ENCODE measurements at regions not wholly inside any gene's neighbourhood (a gene's known extent, or its start where the extent isn't known, plus 50 kb on each side); places are given as distances from the start of the nearest gene placed in this dataset.
"Not testable (repeated sequence)": the region's sequence is repeated elsewhere in the genome, so short reads cannot be mapped to it uniquely, and the experiment has no call there.

- no peak for DNase-seq
These were observed 96.0 kb upstream of the VGLL4 start for GRCh38 chr3:11739706-11740105.

GRCh38 chr3:11739123-11739522, 95.4 kb upstream of the VGLL4 start:
- DNase-seq: no peak

- no peak for DNase-seq
These were observed 94.0 kb upstream of the VGLL4 start for GRCh38 chr3:11737742-11738141.

GRCh38 chr3:11736136-11736833, 92.6 kb upstream of the VGLL4 start:
- no peak for DNase-seq

GRCh38 chr3:11735638-11736037, 91.9 kb upstream of the VGLL4 start:
- DNase-seq: no peak

GRCh38 chr3:11735111-11735510, 91.4 kb upstream of the VGLL4 start:
- not testable (repeated sequence) for DNase-seq

- DNase-seq: no peak
These were observed 90.2 kb upstream of the VGLL4 start for GRCh38 chr3:11733914-11734313.

GRCh38 chr3:11727207-11727606, 83.5 kb upstream of the VGLL4 start:
- DNase-seq: no peak

- no peak for DNase-seq
These were observed 82.4 kb upstream of the VGLL4 start for GRCh38 chr3:11726146-11726545.

- not testable (repeated sequence) for DNase-seq
These were observed 81.6 kb upstream of the VGLL4 start for GRCh38 chr3:11725340-11725641.

GRCh38 chr3:11724615-11725339, 81.1 kb upstream of the VGLL4 start:
- no peak for DNase-seq

- no peak for DNase-seq
These were observed 77.8 kb upstream of the VGLL4 start for GRCh38 chr3:11721479-11721878.

GRCh38 chr3:11720917-11721411, 77.2 kb upstream of the VGLL4 start:
- peak; percentile 5 for DNase-seq

GRCh38 chr3:11720304-11720898, 76.7 kb upstream of the VGLL4 start:
- peak; percentile 87 for DNase-seq

GRCh38 chr3:11719406-11720303, 75.9 kb upstream of the VGLL4 start:
- peak; percentile 77 for DNase-seq

- DNase-seq: peak; percentile 66
These were observed 75.1 kb upstream of the VGLL4 start for GRCh38 chr3:11718637-11719405.

- DNase-seq: peak; percentile 74
These were observed 74.3 kb upstream of the VGLL4 start for GRCh38 chr3:11717768-11718636.

- peak; percentile 53 for DNase-seq
These were observed 73.6 kb upstream of the VGLL4 start for GRCh38 chr3:11717301-11717700.

- peak; percentile 8 for DNase-seq
These were observed 73.0 kb upstream of the VGLL4 start for GRCh38 chr3:11716573-11717290.

- DNase-seq: no peak
These were observed 69.5 kb upstream of the VGLL4 start for GRCh38 chr3:11713171-11713570.

All from dermis blood vessel endothelial cell (primary cell).